Spinal cord (tissue), 9 donors: ENCODE measurements at regions not wholly inside any gene's neighbourhood (a gene's known extent, or its start where the extent isn't known, plus 50 kb on each side); places are given as distances from the start of the nearest gene placed in this dataset.

Experiments
- DNase-seq, 6 donors: peaks; one replicate each; pipeline versions ENCODE4 v3.0.0 to v3.0.0-alpha.2; 2013 to 2015; ENCODE audit warnings: low spot score in 6 of 6, low read depth in 4 of 6
- H3K27ac ChIP-seq: one replicate; pipeline ENCODE4 v1.5.1; 2013; ENCODE audit warnings: low read depth, low read length, control low read depth
- H3K27me3 ChIP-seq: one replicate; pipeline ENCODE4 v1.6.1; 2013; ENCODE audit warnings: low read length; ENCODE audit not compliant: control insufficient read depth, insufficient read depth
- H3K36me3 ChIP-seq: one replicate; pipeline ENCODE4 v1.6.1; 2013; ENCODE audit warnings: low read length; ENCODE audit not compliant: control insufficient read depth, insufficient read depth
- H3K4me1 ChIP-seq: one replicate; pipeline ENCODE4 v1.6.1; 2013; ENCODE audit warnings: low read length; ENCODE audit not compliant: control insufficient read depth, insufficient read depth
- H3K4me3 ChIP-seq: one replicate; pipeline ENCODE4 v1.5.1; 2013; ENCODE audit warnings: low read depth, low read length, control low read depth
- H3K9me3 ChIP-seq: one replicate; pipeline ENCODE4 v1.6.1; 2013; ENCODE audit warnings: low read length; ENCODE audit not compliant: control insufficient read depth, insufficient read depth
- WGBS: methylation state at CpG from one replicate; pipeline ENCODE4 v1.1.5; 2013; ENCODE audit warnings: missing lambda C conversion rate; ENCODE audit not compliant: insufficient coverage; 5-methylcytosine and 5-hydroxymethylcytosine counted together
- donor health status: healthy.

DNA sequence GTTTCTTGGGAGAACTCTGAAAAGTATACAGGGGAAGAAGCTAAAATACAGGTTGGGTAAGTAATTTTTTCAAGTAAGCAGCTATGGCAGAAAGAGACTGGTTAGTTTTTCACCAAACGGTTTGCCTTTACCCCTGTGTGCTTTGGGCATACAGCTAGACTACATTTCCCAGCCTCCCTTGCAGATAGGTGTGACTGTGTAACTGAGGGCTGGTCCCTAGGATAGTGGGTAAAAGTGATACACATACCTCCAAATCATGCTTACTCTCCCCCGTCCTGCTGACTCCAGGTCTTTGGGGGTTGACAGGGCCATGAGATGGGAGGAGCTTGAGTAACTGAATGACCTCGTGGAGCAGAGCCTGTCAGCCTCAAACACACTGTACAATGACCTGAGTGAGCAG is 208.6 kb upstream of the GDNF start:
- no peak for DNase-seq
- WGBS: no CpG with 5 or more reads among the region's 3 CpGs

GRCh38 chr5:38046103-38046502 is 206.3 kb upstream of the GDNF start:
- H3K4me3 ChIP-seq: no peak overlapping the region
- no peaks in the 10 kb centered on the region for H3K9me3 ChIP-seq
- no peaks in the 10 kb centered on the region for H3K36me3 ChIP-seq
- no peaks in the 10 kb centered on the region for H3K27me3 ChIP-seq
- no peak overlapping the region for H3K27ac ChIP-seq
- 69% methylated on average over 7 of the region's 7 CpGs for WGBS
- DNase-seq: no peak
- no peaks in the 10 kb centered on the region for H3K4me1 ChIP-seq

More for the DNA sequence above, 208.6 kb upstream of the GDNF start:
- Histone ChIP-seq H3K36me3 (no peaks in the 10 kb centered on the region), H3K9me3 (no peaks in the 10 kb centered on the region), H3K27ac (no peak overlapping the region), H3K4me1 (no peaks in the 10 kb centered on the region), H3K27me3 (no peaks in the 10 kb centered on the region), H3K4me3 (no peak overlapping the region)

GRCh38 chr5:38045446-38045845 is 205.6 kb upstream of the GDNF start:
- no CpG with 5 or more reads among the region's 1 CpG for WGBS
- no peaks in the 10 kb centered on the region for H3K27me3 ChIP-seq
- H3K4me3 ChIP-seq: no peak overlapping the region
- no peak for DNase-seq
- H3K27ac ChIP-seq: no peak overlapping the region
- H3K4me1 ChIP-seq: no peaks in the 10 kb centered on the region
- no peaks in the 10 kb centered on the region for H3K9me3 ChIP-seq
- no peaks in the 10 kb centered on the region for H3K36me3 ChIP-seq

DNA sequence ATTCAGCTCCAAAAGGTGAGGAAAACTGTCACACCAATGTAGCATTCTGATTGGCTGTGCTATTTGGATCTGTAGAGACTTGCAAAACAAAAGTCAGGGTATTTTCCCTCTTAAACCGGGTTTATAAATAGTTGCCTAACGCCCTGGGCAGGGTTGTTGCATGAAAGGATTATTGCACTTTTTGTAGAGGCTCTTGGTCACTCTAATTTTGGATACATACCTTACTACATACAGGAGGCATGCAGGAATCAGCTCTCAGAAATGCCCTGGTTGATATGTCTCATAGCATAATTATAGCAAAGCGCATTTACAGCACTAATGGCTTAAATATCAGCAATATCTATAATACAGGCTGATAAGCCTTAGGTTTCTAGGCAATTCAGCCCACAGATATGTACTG is 200.0 kb upstream of the GDNF start:
- Histone ChIP-seq H3K36me3 (no peaks in the 10 kb centered on the region), H3K27me3 (no peaks in the 10 kb centered on the region), H3K4me1 (no peaks in the 10 kb centered on the region), H3K27ac (no peak overlapping the region), H3K9me3 (no peaks in the 10 kb centered on the region), H3K4me3 (no peak overlapping the region)
- 100% methylated on average over 1 of the region's 3 CpGs for WGBS
- no peak for DNase-seq

GRCh38 chr5:38039091-38039490 is 199.2 kb upstream of the GDNF start:
- Histone ChIP-seq H3K4me3 (no peak overlapping the region), H3K27ac (no peak overlapping the region), H3K4me1 (no peaks in the 10 kb centered on the region), H3K9me3 (no peaks in the 10 kb centered on the region), H3K27me3 (no peaks in the 10 kb centered on the region), H3K36me3 (no peaks in the 10 kb centered on the region)
- WGBS: 86% methylated on average over 1 of the region's 2 CpGs
- DNase-seq: no peak

GRCh38 chr5:38036765-38037164 is 196.9 kb upstream of the GDNF start:
- no peaks in the 10 kb centered on the region for H3K9me3 ChIP-seq
- H3K36me3 ChIP-seq: no peaks in the 10 kb centered on the region
- WGBS: no CpG with 5 or more reads among the region's 4 CpGs
- H3K4me3 ChIP-seq: no peak overlapping the region
- H3K27ac ChIP-seq: no peak overlapping the region
- H3K4me1 ChIP-seq: no peaks in the 10 kb centered on the region
- H3K27me3 ChIP-seq: no peaks in the 10 kb centered on the region
- DNase-seq: no peak

DNA sequence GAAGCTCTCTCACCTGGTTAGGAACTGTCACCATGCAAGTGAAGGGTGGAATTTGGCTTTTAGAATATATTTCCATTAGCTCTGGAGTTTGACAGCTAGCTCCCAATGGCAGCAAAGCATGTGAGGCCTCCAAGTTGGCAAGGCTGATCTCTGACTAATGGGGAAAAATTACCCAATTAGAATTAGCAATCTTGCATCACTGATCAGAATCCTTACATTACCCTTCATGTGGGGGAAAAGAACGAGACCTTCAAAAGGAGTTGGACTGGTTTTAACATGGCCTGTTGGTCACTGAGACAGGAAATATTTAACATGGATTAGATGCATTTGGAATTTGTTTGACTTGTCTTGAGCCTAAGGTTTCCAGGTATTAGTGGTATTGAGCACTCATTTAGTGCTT is 192.3 kb upstream of the GDNF start:
- no peaks in the 10 kb centered on the region for H3K27me3 ChIP-seq
- no peak overlapping the region for H3K27ac ChIP-seq
- H3K9me3 ChIP-seq: no peaks in the 10 kb centered on the region
- no CpG with 5 or more reads among the region's 1 CpG for WGBS
- DNase-seq: no peak
- H3K4me1 ChIP-seq: no peaks in the 10 kb centered on the region
- no peak overlapping the region for H3K4me3 ChIP-seq
- no peaks in the 10 kb centered on the region for H3K36me3 ChIP-seq

DNA sequence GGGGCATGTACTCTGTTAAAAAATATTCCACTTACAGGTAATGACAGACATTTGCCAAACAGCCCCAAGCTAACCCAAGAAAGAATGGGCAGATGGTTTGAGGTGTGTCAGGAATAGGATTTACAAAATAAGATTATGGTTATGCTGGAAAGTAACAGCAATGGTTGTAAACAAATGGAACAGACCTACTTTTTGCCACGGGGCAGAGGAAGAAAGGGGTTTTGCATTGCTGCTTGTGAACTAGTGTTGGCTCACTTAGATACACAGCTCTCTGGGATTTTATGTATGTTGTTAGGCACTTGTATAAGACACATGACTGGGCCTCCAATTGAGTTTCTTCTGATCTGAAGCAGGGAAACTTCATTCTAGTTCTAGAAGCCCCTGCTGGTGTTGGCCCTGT is 191.5 kb upstream of the GDNF start:
- Histone ChIP-seq H3K27me3 (no peaks in the 10 kb centered on the region), H3K9me3 (no peaks in the 10 kb centered on the region), H3K36me3 (no peaks in the 10 kb centered on the region), H3K4me1 (no peaks in the 10 kb centered on the region), H3K27ac (no peak overlapping the region), H3K4me3 (no peak overlapping the region)
- no peak for DNase-seq
- 88% methylated on average over 1 of the region's 1 CpG for WGBS

- 95% methylated on average over 4 of the region's 6 CpGs for WGBS
- no peak overlapping the region for H3K4me3 ChIP-seq
- DNase-seq: no peak
- H3K27ac ChIP-seq: no peak overlapping the region
- no peaks in the 10 kb centered on the region for H3K4me1 ChIP-seq
- H3K36me3 ChIP-seq: no peaks in the 10 kb centered on the region
- no peaks in the 10 kb centered on the region for H3K9me3 ChIP-seq
- no peaks in the 10 kb centered on the region for H3K27me3 ChIP-seq
These were observed 189.7 kb upstream of the GDNF start for GRCh38 chr5:38029397-38030065.

DNA sequence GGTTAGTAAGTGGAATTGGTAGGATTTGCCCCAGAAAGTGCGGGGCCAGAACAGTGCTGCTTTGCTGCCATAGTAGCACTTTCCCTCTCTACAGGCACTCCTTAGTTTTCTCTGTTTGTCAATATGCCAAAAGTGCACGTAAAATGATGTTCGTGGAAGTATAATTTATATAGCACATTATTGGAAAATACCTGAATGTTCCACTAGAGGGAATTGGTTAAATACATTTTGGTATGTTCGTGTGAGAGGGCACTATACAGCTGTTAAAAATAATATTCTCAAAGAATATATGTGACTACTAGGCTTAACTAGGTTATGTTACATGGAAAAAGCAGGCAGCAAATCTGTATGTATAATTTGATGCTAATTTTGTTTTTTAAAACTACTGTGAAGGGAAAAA is 184.0 kb upstream of the GDNF start:
- Histone ChIP-seq H3K9me3 (no peaks in the 10 kb centered on the region), H3K27me3 (no peaks in the 10 kb centered on the region), H3K27ac (no peak overlapping the region), H3K36me3 (no peaks in the 10 kb centered on the region), H3K4me3 (no peak overlapping the region), H3K4me1 (no peaks in the 10 kb centered on the region)
- 80% methylated on average over 1 of the region's 4 CpGs for WGBS
- no peak for DNase-seq
